DOHH2 (cell line): ENCODE measurements at regions not wholly inside any gene's neighbourhood (a gene's known extent, or its start where the extent isn't known, plus 50 kb on each side); places are given as distances from the start of the nearest gene placed in this dataset.

Experiments used
- EZH2phosphoT487 ChIP-seq: fragments of 200-600 bp; sonication (generic); IDR thresholded peaks from 2 replicates; pipeline ENCODE4 v1.6.1; 2017; ENCODE audit warnings: borderline replicate concordance, mild to moderate bottlenecking, antibody characterized with exemption, low read length, moderate library complexity, mixed read lengths
- TF ChIP-seq, protein P1 (sequence below): fragments of 200-600 bp; sonication (generic); IDR thresholded peaks from one replicate; pipeline ENCODE4 v1.5.1; 2014; ENCODE audit warnings: antibody characterized with exemption, mild to moderate bottlenecking, low read depth, low read length; ENCODE audit not compliant: poor library complexity, severe bottlenecking

DNA sequence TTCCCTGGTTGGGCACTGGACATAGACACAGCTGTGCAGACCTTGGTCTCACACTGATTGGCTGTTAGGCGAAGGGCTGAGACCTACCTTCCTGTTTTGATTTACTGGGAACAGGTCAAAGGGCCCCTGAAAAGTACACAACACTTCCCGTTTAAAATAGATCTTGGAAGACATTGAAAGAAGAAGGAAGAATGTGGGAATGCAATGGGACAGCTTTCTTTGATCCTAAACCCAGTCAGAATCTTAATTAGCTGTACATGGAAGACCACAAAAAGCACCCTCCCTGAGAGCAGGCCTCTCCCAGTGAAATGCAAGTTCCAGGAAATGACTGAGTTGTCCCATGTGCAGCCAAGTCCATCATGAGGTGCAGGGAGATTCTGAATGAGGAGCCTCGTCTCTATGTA, 83.6 kb upstream of the EXOC2 start:
- TF ChIP-seq, protein P1, sequence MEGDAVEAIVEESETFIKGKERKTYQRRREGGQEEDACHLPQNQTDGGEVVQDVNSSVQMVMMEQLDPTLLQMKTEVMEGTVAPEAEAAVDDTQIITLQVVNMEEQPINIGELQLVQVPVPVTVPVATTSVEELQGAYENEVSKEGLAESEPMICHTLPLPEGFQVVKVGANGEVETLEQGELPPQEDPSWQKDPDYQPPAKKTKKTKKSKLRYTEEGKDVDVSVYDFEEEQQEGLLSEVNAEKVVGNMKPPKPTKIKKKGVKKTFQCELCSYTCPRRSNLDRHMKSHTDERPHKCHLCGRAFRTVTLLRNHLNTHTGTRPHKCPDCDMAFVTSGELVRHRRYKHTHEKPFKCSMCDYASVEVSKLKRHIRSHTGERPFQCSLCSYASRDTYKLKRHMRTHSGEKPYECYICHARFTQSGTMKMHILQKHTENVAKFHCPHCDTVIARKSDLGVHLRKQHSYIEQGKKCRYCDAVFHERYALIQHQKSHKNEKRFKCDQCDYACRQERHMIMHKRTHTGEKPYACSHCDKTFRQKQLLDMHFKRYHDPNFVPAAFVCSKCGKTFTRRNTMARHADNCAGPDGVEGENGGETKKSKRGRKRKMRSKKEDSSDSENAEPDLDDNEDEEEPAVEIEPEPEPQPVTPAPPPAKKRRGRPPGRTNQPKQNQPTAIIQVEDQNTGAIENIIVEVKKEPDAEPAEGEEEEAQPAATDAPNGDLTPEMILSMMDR = no peak
- no peak for TF ChIP-seq EZH2phosphoT487
